Panc1 (cell line): ENCODE measurements at regions not wholly inside any gene's neighbourhood (a gene's known extent, or its start where the extent isn't known, plus 50 kb on each side); places are given as distances from the start of the nearest gene placed in this dataset.

Experiments used
- ATAC-seq: fragments of 200-7000 bp; cut with Tn5 transposase; 2 replicates; pipeline ENCODE4 v1.9.1; 2020; ENCODE audit warnings: mild to moderate bottlenecking, moderate library complexity
- BruUV-seq: library from RNA; stranded (reverse); fragments of 400-500 nt; replicated peaks from 2 replicates; lab custom pipeline; 2021; lab: Mats Ljungman, UMichigan
- CTCF ChIA-PET: fragments of 300-600 bp; sonication (Branson Sonifier 250); formaldehyde crosslinking; loops from one replicate; lab custom pipeline; 2022; ENCODE audit warnings: antibody characterized with exemption; lab: Charles Lee
- POLR2A ChIA-PET: fragments of 300-600 bp; sonication (Branson Sonifier 250); formaldehyde crosslinking; loops from one replicate; lab custom pipeline; 2022; ENCODE audit warnings: antibody characterized with exemption; lab: Charles Lee
- DNase-seq: peaks from one replicate; pipeline ENCODE4 v3.0.0-alpha.2; 2010; ENCODE audit warnings: low read depth, low spot score
- H3K27ac ChIP-seq: 2 replicates; pipeline ENCODE4 v1.5.1; 2011; ENCODE audit warnings: mild to moderate bottlenecking, low read length, inconsistent platforms
- H3K27me3 ChIP-seq: fragments of 200-500 bp; sonication (Bioruptor generic); 2 replicates; pipeline ENCODE4 v1.6.0; 2014; ENCODE audit warnings: low read length, inconsistent platforms; ENCODE audit not compliant: control insufficient read depth, insufficient read depth
- H3K36me3 ChIP-seq: fragments of 200-500 bp; sonication (Bioruptor generic); 2 replicates; pipeline ENCODE4 v1.5.1; 2014; ENCODE audit warnings: inconsistent platforms, mild to moderate bottlenecking, low read length, moderate library complexity; ENCODE audit not compliant: control insufficient read depth, insufficient read depth
- H3K4me1 ChIP-seq: 2 replicates; pipeline ENCODE4 v1.5.1; 2011; ENCODE audit warnings: inconsistent platforms, mild to moderate bottlenecking, low read length, moderate library complexity; ENCODE audit not compliant: control insufficient read depth, insufficient read depth
- H3K4me3 ChIP-seq, 2 experiments: 2 replicates each; pipeline ENCODE4 v1.5.1; 2011 to 2012; ENCODE audit warnings: low read depth in 2 of 2, low read length in 2 of 2, mild to moderate bottlenecking in 2 of 2, inconsistent platforms in 1 of 2, moderate library complexity in 1 of 2
- H3K9me3 ChIP-seq: fragments of 200-500 bp; sonication (Bioruptor generic); 2 replicates; pipeline ENCODE4 v1.5.1; 2014; ENCODE audit warnings: low read depth, mild to moderate bottlenecking, inconsistent platforms, low read length, moderate library complexity; ENCODE audit not compliant: control insufficient read depth, insufficient read depth
- CTCF ChIP-seq: fragments of 450-650 bp; IDR thresholded peaks from 2 replicates; pipeline ENCODE4 v1.5.1; 2017; ENCODE audit warnings: mild to moderate bottlenecking
- POLR2AphosphoS5 ChIP-seq: IDR thresholded peaks from 2 replicates; pipeline ENCODE4 v1.6.1; 2012; ENCODE audit warnings: mild to moderate bottlenecking, low read depth, low read length, moderate library complexity
- REST ChIP-seq, 2 experiments: IDR thresholded peaks; 2 replicates each; pipeline ENCODE4 v1.6.1; 2011 to 2012; ENCODE audit warnings: low read depth in 2 of 2, control low read depth in 1 of 2, low read length in 1 of 2, mild to moderate bottlenecking in 1 of 2, moderate library complexity in 1 of 2; ENCODE audit not compliant: insufficient read depth in 1 of 2
- SIN3A ChIP-seq: IDR thresholded peaks from 2 replicates; pipeline ENCODE4 v1.6.1; 2012; ENCODE audit warnings: low read depth, mild to moderate bottlenecking, low read length, moderate library complexity, borderline replicate concordance; ENCODE audit not compliant: insufficient read depth
- TCF7L2 ChIP-seq: IDR thresholded peaks from 2 replicates; pipeline ENCODE4 v1.6.1; 2011; ENCODE audit warnings: mild to moderate bottlenecking, low read depth, low read length, inconsistent platforms
- in situ Hi-C: cut with HindIII; loops from 2 replicates; pipeline ENCODE4 v1.10.0; 2016; ENCODE audit warnings: low sequenced_read_pairs, low pct_unique_long_range_greater_than_20kb
- intact Hi-C: fragments of 100-400 bp; cut with micrococcal nuclease; formaldehyde crosslinking; loops from one replicate; pipeline ENCODE4 v1.10.0; 2022; ENCODE audit not compliant: unreplicated experiment

- intact Hi-C loops = no loop called here
- Histone ChIP-seq H3K9me3 (no peaks in the 10 kb centered on the region), H3K36me3 (no peaks in the 10 kb centered on the region), H3K4me3 (no peak overlapping the region), H3K27me3 (peaks cover 2% of the 10 kb centered on the region; the same call in 1 of the 2 replicates), H3K4me1 (no peaks in the 10 kb centered on the region), H3K27ac (no peak overlapping the region)
- TF ChIP-seq CTCF (no peak), REST (IDR thresholded peaks at IDR 0.05; ENCODE audit: insufficient read depth in 1 of 2, low read depth in 2 of 2, low read length in 1 of 2) (no peak), TCF7L2 (no peak), POLR2AphosphoS5 (no peak), SIN3A (no peak)
- no TSS peak for BruUV-seq
- ChIA-PET POLR2A (no interaction called here), CTCF (no interaction called here)
- ATAC-seq = no peak
- in situ Hi-C loops = no loop called here
- no peak for DNase-seq
These were observed 64.9 kb upstream of the FAM181A start for GRCh38 chr14:93862265-93862664.

DNA sequence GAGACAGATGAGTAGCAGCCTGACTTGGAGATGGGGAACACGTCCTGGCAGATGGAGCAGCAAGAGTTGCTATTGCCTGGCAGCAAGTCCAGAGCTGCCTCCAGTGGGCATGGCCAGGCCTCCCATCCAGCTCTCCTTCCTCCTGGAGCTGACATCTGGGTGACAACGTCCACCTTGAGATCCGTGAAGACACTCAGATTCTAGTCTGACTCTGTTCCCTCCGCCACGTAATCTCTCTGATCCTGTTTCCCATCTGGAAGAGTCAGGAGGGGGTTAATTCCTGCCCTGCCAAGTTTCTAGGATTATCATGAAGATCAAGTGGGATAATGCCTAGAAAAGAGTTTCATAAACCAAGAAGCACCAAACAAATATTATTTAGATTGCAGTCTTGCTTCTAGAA lies 65.3 kb upstream of the FAM181A start:
- TF ChIP-seq REST (IDR thresholded peaks at IDR 0.05; ENCODE audit: insufficient read depth in 1 of 2, low read depth in 2 of 2, low read length in 1 of 2) (no peak), POLR2AphosphoS5 (no peak), CTCF (no peak), TCF7L2 (no peak), SIN3A (no peak)
- 0 out of 2 replicates have a peak, but pooled peaks cover 2% of the 10 kb centered on the region for H3K27me3 ChIP-seq
- no peaks in the 10 kb centered on the region for H3K9me3 ChIP-seq
- ATAC-seq (no peak), DNase-seq (no peak)
- H3K36me3 ChIP-seq = no peaks in the 10 kb centered on the region
- no TSS peak for BruUV-seq
- ChIA-PET CTCF (no interaction called here), POLR2A (no interaction called here)
- H3K4me1 ChIP-seq = no peaks in the 10 kb centered on the region
- in situ Hi-C loops (no loop called here), intact Hi-C loops (no loop called here)
- H3K27ac ChIP-seq = no peak overlapping the region
- no peak overlapping the region for H3K4me3 ChIP-seq
